DND-41 (cell line): ENCODE measurements at regions not wholly inside any gene's neighbourhood (a gene's known extent, or its start where the extent isn't known, plus 50 kb on each side); places are given as distances from the start of the nearest gene placed in this dataset.

Experiments
- CTCF ChIP-seq: IDR thresholded peaks from 2 replicates; pipeline ENCODE4 v1.5.1; 2012; ENCODE audit warnings: borderline replicate concordance, low read length, moderate library complexity, mild to moderate bottlenecking; ENCODE audit not compliant: poor library complexity, severe bottlenecking; ENCODE audit errors: extremely low read depth
- EZH2 ChIP-seq: IDR thresholded peaks from 3 replicates; pipeline ENCODE4 v1.6.1; 2012; ENCODE audit warnings: borderline replicate concordance, low read depth, mild to moderate bottlenecking, moderate library complexity, low read length, inconsistent platforms; ENCODE audit not compliant: severe bottlenecking

- TF ChIP-seq CTCF = no peak
- TF ChIP-seq EZH2 = no peak
Observed at GRCh38 chr10:118965096-118965495, 64.4 kb upstream of the NANOS1 start.
